SK-N-SH (cell line): ENCODE measurements at regions not wholly inside any gene's neighbourhood (a gene's known extent, or its start where the extent isn't known, plus 50 kb on each side); places are given as distances from the start of the nearest gene placed in this dataset.
"Not testable (repeated sequence)": the region's sequence is repeated elsewhere in the genome, so short reads cannot be mapped to it uniquely, and the experiment has no call there.

ENCODE experiments used
- EP300 ChIP-seq, 2 experiments: IDR thresholded peaks; 2 replicates each; pipeline versions ENCODE4 v1.4.0 to v1.6.1; 2012; ENCODE audit warnings: borderline replicate concordance in 1 of 2, low read depth in 1 of 2, low read length in 1 of 2
- EZH2phosphoT487 ChIP-seq: fragments of 200-600 bp; sonication (generic); IDR thresholded peaks from 2 replicates; pipeline ENCODE4 v1.6.1; 2017; ENCODE audit warnings: low read depth, mixed run types, mild to moderate bottlenecking, antibody characterized with exemption, moderate library complexity, borderline replicate concordance
- SIN3A ChIP-seq: IDR thresholded peaks from 2 replicates; pipeline ENCODE4 v1.6.1; 2012; ENCODE audit warnings: low read depth, mild to moderate bottlenecking, low read length, moderate library complexity, borderline replicate concordance
- TAF1 ChIP-seq: IDR thresholded peaks from 2 replicates; pipeline ENCODE4 v1.6.1; 2012; ENCODE audit warnings: low read depth, mild to moderate bottlenecking, low read length, moderate library complexity, borderline replicate concordance
- TCF12 ChIP-seq: IDR thresholded peaks from 2 replicates; pipeline ENCODE4 v1.4.0; 2012
- TF ChIP-seq, protein P1 (sequence below): IDR thresholded peaks from 2 replicates; pipeline ENCODE4 v1.6.1; 2012; ENCODE audit warnings: mild to moderate bottlenecking, low read depth, low read length, moderate library complexity
- TF ChIP-seq, protein P2 (sequence below): fragments of 200-600 bp; sonication (generic); IDR thresholded peaks from 2 replicates; pipeline ENCODE4 v1.6.1; 2017; ENCODE audit warnings: antibody characterized with exemption, mild to moderate bottlenecking, moderate library complexity

DNA sequence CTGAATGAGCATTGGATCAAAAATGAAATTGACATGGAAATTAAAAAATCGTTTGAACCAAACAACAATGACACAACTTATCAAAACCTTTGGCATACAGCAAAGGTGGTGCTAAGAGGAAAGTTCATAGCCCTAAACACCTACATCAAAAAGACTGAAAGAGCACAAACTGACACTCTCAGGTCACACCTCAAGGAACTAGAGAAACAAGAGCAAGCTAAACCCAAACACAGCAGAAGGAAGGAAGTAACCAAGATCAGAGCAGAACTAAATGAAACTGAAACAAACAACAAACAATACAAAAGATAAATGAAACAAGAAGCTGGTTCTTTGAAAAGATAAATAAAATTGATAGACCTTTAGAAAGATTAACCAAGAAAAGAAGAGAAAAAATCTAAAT is 118.3 kb downstream of the F11 start:
- TF ChIP-seq, protein P1, sequence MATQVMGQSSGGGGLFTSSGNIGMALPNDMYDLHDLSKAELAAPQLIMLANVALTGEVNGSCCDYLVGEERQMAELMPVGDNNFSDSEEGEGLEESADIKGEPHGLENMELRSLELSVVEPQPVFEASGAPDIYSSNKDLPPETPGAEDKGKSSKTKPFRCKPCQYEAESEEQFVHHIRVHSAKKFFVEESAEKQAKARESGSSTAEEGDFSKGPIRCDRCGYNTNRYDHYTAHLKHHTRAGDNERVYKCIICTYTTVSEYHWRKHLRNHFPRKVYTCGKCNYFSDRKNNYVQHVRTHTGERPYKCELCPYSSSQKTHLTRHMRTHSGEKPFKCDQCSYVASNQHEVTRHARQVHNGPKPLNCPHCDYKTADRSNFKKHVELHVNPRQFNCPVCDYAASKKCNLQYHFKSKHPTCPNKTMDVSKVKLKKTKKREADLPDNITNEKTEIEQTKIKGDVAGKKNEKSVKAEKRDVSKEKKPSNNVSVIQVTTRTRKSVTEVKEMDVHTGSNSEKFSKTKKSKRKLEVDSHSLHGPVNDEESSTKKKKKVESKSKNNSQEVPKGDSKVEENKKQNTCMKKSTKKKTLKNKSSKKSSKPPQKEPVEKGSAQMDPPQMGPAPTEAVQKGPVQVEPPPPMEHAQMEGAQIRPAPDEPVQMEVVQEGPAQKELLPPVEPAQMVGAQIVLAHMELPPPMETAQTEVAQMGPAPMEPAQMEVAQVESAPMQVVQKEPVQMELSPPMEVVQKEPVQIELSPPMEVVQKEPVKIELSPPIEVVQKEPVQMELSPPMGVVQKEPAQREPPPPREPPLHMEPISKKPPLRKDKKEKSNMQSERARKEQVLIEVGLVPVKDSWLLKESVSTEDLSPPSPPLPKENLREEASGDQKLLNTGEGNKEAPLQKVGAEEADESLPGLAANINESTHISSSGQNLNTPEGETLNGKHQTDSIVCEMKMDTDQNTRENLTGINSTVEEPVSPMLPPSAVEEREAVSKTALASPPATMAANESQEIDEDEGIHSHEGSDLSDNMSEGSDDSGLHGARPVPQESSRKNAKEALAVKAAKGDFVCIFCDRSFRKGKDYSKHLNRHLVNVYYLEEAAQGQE = not testable (repeated sequence)
- TF ChIP-seq EZH2phosphoT487; SIN3A; TAF1; TCF12; EP300 (IDR thresholded peaks at IDR 0.05; ENCODE audit: borderline replicate concordance in 1 of 2, low read depth in 1 of 2, low read length in 1 of 2): not testable (repeated sequence)
- TF ChIP-seq, protein P2, sequence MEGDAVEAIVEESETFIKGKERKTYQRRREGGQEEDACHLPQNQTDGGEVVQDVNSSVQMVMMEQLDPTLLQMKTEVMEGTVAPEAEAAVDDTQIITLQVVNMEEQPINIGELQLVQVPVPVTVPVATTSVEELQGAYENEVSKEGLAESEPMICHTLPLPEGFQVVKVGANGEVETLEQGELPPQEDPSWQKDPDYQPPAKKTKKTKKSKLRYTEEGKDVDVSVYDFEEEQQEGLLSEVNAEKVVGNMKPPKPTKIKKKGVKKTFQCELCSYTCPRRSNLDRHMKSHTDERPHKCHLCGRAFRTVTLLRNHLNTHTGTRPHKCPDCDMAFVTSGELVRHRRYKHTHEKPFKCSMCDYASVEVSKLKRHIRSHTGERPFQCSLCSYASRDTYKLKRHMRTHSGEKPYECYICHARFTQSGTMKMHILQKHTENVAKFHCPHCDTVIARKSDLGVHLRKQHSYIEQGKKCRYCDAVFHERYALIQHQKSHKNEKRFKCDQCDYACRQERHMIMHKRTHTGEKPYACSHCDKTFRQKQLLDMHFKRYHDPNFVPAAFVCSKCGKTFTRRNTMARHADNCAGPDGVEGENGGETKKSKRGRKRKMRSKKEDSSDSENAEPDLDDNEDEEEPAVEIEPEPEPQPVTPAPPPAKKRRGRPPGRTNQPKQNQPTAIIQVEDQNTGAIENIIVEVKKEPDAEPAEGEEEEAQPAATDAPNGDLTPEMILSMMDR = not testable (repeated sequence)
